Suprapubic skin (tissue), 3 donors: ENCODE measurements at regions not wholly inside any gene's neighbourhood (a gene's known extent, or its start where the extent isn't known, plus 50 kb on each side); places are given as distances from the start of the nearest gene placed in this dataset.

Source experiments
- CTCF ChIP-seq, 2 donors: fragments of 200-600 bp in 1 of 2; fragments of 450-650 bp in 1 of 2; sonication (generic) in 1 of 2; IDR thresholded peaks; one replicate each; pipeline ENCODE4 v1.5.1; 2016 to 2019; ENCODE audit warnings: antibody characterized with exemption in 2 of 2, mild to moderate bottlenecking in 1 of 2, moderate library complexity in 1 of 2
- EP300 ChIP-seq: sonication (generic); formaldehyde crosslinking; IDR thresholded peaks from one replicate; pipeline ENCODE4 v1.6.1; 2017; ENCODE audit warnings: antibody characterized with exemption
- POLR2A ChIP-seq, 2 donors: fragments of 450-650 bp; IDR thresholded peaks; one replicate each; pipeline ENCODE4 v1.6.1; 2017; ENCODE audit warnings: antibody characterized with exemption in 2 of 2, mild to moderate bottlenecking in 2 of 2, moderate library complexity in 2 of 2

- no peak for TF ChIP-seq CTCF (IDR thresholded peaks at IDR 0.05)
- TF ChIP-seq POLR2A (IDR thresholded peaks at IDR 0.05): no peak
- no peak for TF ChIP-seq EP300
Measured at GRCh38 chr16:64138006-64138405, 983.9 kb downstream of the CDH11 start.
